HEK293 (cell line): ENCODE measurements at regions not wholly inside any gene's neighbourhood (a gene's known extent, or its start where the extent isn't known, plus 50 kb on each side); places are given as distances from the start of the nearest gene placed in this dataset.

Experiments
- CTCF ChIA-PET: fragments of 350-600 bp; formaldehyde crosslinking; extraction: SDS; loops from one replicate; lab custom pipeline; 2021; ENCODE audit warnings: antibody characterized with exemption; lab: Yijun Ruan, JAX
- POLR2A ChIA-PET: fragments of 300-600 bp; formaldehyde crosslinking; extraction: SDS; loops from one replicate; lab custom pipeline; 2020; ENCODE audit warnings: antibody characterized with exemption, inconsistent platforms; lab: Yijun Ruan, JAX
- H3K27ac ChIP-seq: fragments of 200-500 bp; sonication (Bioruptor generic); 2 replicates; pipeline ENCODE4 v1.5.1; 2014; ENCODE audit warnings: low read depth, low read length, control low read depth, inconsistent platforms; ENCODE audit errors: extremely low read depth
- H3K36me3 ChIP-seq, 2 experiments: fragments of 200-500 bp in 1 of 2; sonication (Bioruptor generic) in 1 of 2; 1 replicate in 1 of 2; 2 replicates in 1 of 2; pipeline ENCODE4 v1.5.1; 2014 to 2017; ENCODE audit warnings: inconsistent platforms in 2 of 2, low read length in 2 of 2; ENCODE audit not compliant: control insufficient read depth in 2 of 2, insufficient read depth in 1 of 2
- H3K4me1 ChIP-seq: fragments of 200-500 bp; sonication (Bioruptor generic); 2 replicates; pipeline ENCODE4 v1.5.1; 2014; ENCODE audit warnings: mild to moderate bottlenecking, low read length, inconsistent platforms; ENCODE audit not compliant: control insufficient read depth, insufficient read depth
- H3K4me3 ChIP-seq: 2 replicates; pipeline ENCODE4 v1.5.1; 2011; ENCODE audit warnings: low read depth, mild to moderate bottlenecking, control low read depth, low read length, moderate library complexity
- H3K9me3 ChIP-seq: fragments of 200-500 bp; sonication (Bioruptor generic); 2 replicates; pipeline ENCODE4 v1.5.1; 2014; ENCODE audit warnings: low read depth, low read length, inconsistent platforms; ENCODE audit not compliant: control insufficient read depth, insufficient read depth
- ATF2 ChIP-seq: fragments of 450-650 bp; formaldehyde crosslinking; IDR thresholded peaks from 2 replicates; pipeline ENCODE4 v1.5.1; 2016; ENCODE audit warnings: missing biosample characterization, missing genetic modification characterization, low read depth
- GFI1B ChIP-seq: fragments of 450-650 bp; formaldehyde crosslinking; IDR thresholded peaks from 2 replicates; pipeline ENCODE4 v1.5.1; 2016; ENCODE audit warnings: missing biosample characterization, missing genetic modification characterization
- GLIS1 ChIP-seq: fragments of 450-650 bp; formaldehyde crosslinking; IDR thresholded peaks from 2 replicates; pipeline ENCODE4 v1.5.1; 2016; ENCODE audit warnings: missing biosample characterization, missing genetic modification characterization
- SCRT1 ChIP-seq: fragments of 450-650 bp; formaldehyde crosslinking; IDR thresholded peaks from 2 replicates; pipeline ENCODE4 v1.5.1; 2016; ENCODE audit warnings: missing biosample characterization, missing genetic modification characterization, borderline replicate concordance
- ZFP3 ChIP-seq: fragments of 450-650 bp; formaldehyde crosslinking; IDR thresholded peaks from 2 replicates; pipeline ENCODE4 v1.5.1; 2016; ENCODE audit warnings: low read depth, missing biosample characterization, missing genetic modification characterization
- ZNF26 ChIP-seq: fragments of 450-650 bp; formaldehyde crosslinking; IDR thresholded peaks from 2 replicates; pipeline ENCODE4 v1.5.1; 2016; ENCODE audit warnings: missing biosample characterization, missing genetic modification characterization
- ZNF423 ChIP-seq: fragments of 450-650 bp; formaldehyde crosslinking; IDR thresholded peaks from 2 replicates; pipeline ENCODE4 v1.5.1; 2016; ENCODE audit warnings: missing biosample characterization, missing genetic modification characterization
- ZNF488 ChIP-seq: fragments of 450-650 bp; formaldehyde crosslinking; IDR thresholded peaks from 2 replicates; pipeline ENCODE4 v1.5.1; 2016; ENCODE audit warnings: missing biosample characterization, missing genetic modification characterization
- ZNF510 ChIP-seq: fragments of 450-650 bp; formaldehyde crosslinking; IDR thresholded peaks from 2 replicates; pipeline ENCODE4 v1.5.1; 2018; ENCODE audit warnings: mild to moderate bottlenecking, missing genetic modification characterization, missing biosample characterization; ENCODE audit not compliant: insufficient replicate concordance
- ZNF518A ChIP-seq: fragments of 450-650 bp; formaldehyde crosslinking; conservative IDR thresholded peaks from 2 replicates; pipeline ENCODE4 v1.5.1; 2016; ENCODE audit warnings: low read depth, missing biosample characterization, missing genetic modification characterization
- ZNF544 ChIP-seq: fragments of 450-650 bp; formaldehyde crosslinking; IDR thresholded peaks from 2 replicates; pipeline ENCODE4 v1.5.0; 2017; ENCODE audit warnings: missing biosample characterization, missing genetic modification characterization
- ZNF580 ChIP-seq: fragments of 450-650 bp; formaldehyde crosslinking; IDR thresholded peaks from 2 replicates; pipeline ENCODE4 v1.5.1; 2016; ENCODE audit warnings: missing biosample characterization, missing genetic modification characterization
- ZNF624 ChIP-seq: fragments of 450-650 bp; formaldehyde crosslinking; IDR thresholded peaks from 2 replicates; pipeline ENCODE4 v1.5.1; 2017; ENCODE audit warnings: missing biosample characterization, missing genetic modification characterization
- ZNF664 ChIP-seq: fragments of 450-650 bp; formaldehyde crosslinking; IDR thresholded peaks from 2 replicates; pipeline ENCODE4 v1.5.1; 2016; ENCODE audit warnings: missing biosample characterization, missing genetic modification characterization
- ZNF677 ChIP-seq: fragments of 450-650 bp; IDR thresholded peaks from 2 replicates; pipeline ENCODE4 v1.5.0; 2018; ENCODE audit warnings: missing biosample characterization, mild to moderate bottlenecking, missing genetic modification characterization, moderate library complexity
- ZNF692 ChIP-seq: fragments of 450-650 bp; formaldehyde crosslinking; IDR thresholded peaks from 2 replicates; pipeline ENCODE4 v1.5.1; 2016; ENCODE audit warnings: missing biosample characterization, missing genetic modification characterization
- ZNF701 ChIP-seq: fragments of 450-650 bp; formaldehyde crosslinking; IDR thresholded peaks from 2 replicates; pipeline ENCODE4 v1.5.1; 2016; ENCODE audit warnings: missing biosample characterization, missing genetic modification characterization
- ZNF707 ChIP-seq: fragments of 450-650 bp; formaldehyde crosslinking; IDR thresholded peaks from 2 replicates; pipeline ENCODE4 v1.5.1; 2016; ENCODE audit warnings: missing biosample characterization, missing genetic modification characterization
- ZNF747 ChIP-seq: fragments of 450-650 bp; formaldehyde crosslinking; IDR thresholded peaks from 2 replicates; pipeline ENCODE4 v1.5.1; 2016; ENCODE audit warnings: missing biosample characterization, missing genetic modification characterization
- ZNF837 ChIP-seq: fragments of 450-650 bp; formaldehyde crosslinking; IDR thresholded peaks from 2 replicates; pipeline ENCODE4 v1.5.1; 2016; ENCODE audit warnings: missing biosample characterization, missing genetic modification characterization

GRCh38 chr1:30446095-30446494, 277.3 kb downstream of the MATN1 start:
- no peaks in the 10 kb centered on the region for H3K9me3 ChIP-seq
- H3K36me3 ChIP-seq = no peaks in the 10 kb centered on the region
- H3K27ac ChIP-seq = no peak overlapping the region
- CTCF ChIA-PET = no interaction called here
- H3K4me1 ChIP-seq = no peaks in the 10 kb centered on the region
- TF ChIP-seq ZNF664 (tag by site-specific recombination) = no peak
- TF ChIP-seq ZNF624 = no peak
- TF ChIP-seq ZNF677 (tag by site-specific recombination) = no peak
- TF ChIP-seq ZNF488 = no peak
- TF ChIP-seq GLIS1 = no peak
- TF ChIP-seq ZNF544 (tag by site-specific recombination) = no peak
- no peak for TF ChIP-seq ZNF707
- no peak for TF ChIP-seq ZNF518A (tag by site-specific recombination)
- TF ChIP-seq ZNF580 (tag by site-specific recombination) = no peak
- no peak for TF ChIP-seq ZNF510
- no peak overlapping the region for H3K4me3 ChIP-seq
- POLR2A ChIA-PET = no interaction called here

GRCh38 chr1:30445449-30445848, 277.9 kb downstream of the MATN1 start:
- no peak for TF ChIP-seq SCRT1 (tag by site-specific recombination)
- no peak for TF ChIP-seq GFI1B (tag by site-specific recombination)
- no peak for TF ChIP-seq ZNF701 (tag by site-specific recombination)
- TF ChIP-seq ZNF747 (tag by site-specific recombination) = no peak
- no peak for TF ChIP-seq ZNF837
- TF ChIP-seq ZNF692 (tag by site-specific recombination) = no peak
- TF ChIP-seq ZNF518A (tag by site-specific recombination) = no peak
- no peak for TF ChIP-seq ZNF423 (tag by site-specific recombination)
- no peak for TF ChIP-seq ATF2 (tag by site-specific recombination)
- TF ChIP-seq ZFP3 (tag by site-specific recombination) = no peak
- no peak for TF ChIP-seq ZNF26 (tag by site-specific recombination)
- no peak overlapping the region for H3K4me3 ChIP-seq
- ChIA-PET CTCF (interaction anchor here (0.5 kb wide), 1 partner anchor 72 kb away, joined by 3 read pairs; no protein-coding TSS in a partner anchor), POLR2A (no interaction called here)
- H3K4me1 ChIP-seq = no peaks in the 10 kb centered on the region
- H3K27ac ChIP-seq = no peak overlapping the region
- no peaks in the 10 kb centered on the region for H3K9me3 ChIP-seq
- no peaks in the 10 kb centered on the region for H3K36me3 ChIP-seq
